Osteocyte (in vitro differentiated cells): ENCODE measurements at regions not wholly inside any gene's neighbourhood (a gene's known extent, or its start where the extent isn't known, plus 50 kb on each side); places are given as distances from the start of the nearest gene placed in this dataset.

Experiments used
- DNase-seq: peaks from one replicate; pipeline ENCODE4 v3.0.0; 2021; ENCODE audit warnings: mixed read lengths; ENCODE audit not compliant: unreplicated experiment; ENCODE audit errors: extremely low spot score
- H3K27ac Mint-ChIP-seq: one replicate; pipeline ENCODE4 v1.8.0; 2021; ENCODE audit warnings: mild to moderate bottlenecking, mixed read lengths; ENCODE audit not compliant: unreplicated experiment
- H3K27me3 Mint-ChIP-seq: one replicate; pipeline ENCODE4 v1.8.0; 2021; ENCODE audit warnings: mixed read lengths; ENCODE audit not compliant: unreplicated experiment
- H3K36me3 Mint-ChIP-seq: one replicate; pipeline ENCODE4 v1.8.0; 2021; ENCODE audit warnings: mixed read lengths; ENCODE audit not compliant: unreplicated experiment
- H3K4me1 Mint-ChIP-seq: one replicate; pipeline ENCODE4 v1.8.0; 2021; ENCODE audit warnings: mixed read lengths; ENCODE audit not compliant: unreplicated experiment
- H3K4me3 Mint-ChIP-seq: one replicate; pipeline ENCODE4 v1.8.0; 2021; ENCODE audit warnings: mild to moderate bottlenecking, moderate library complexity, mixed read lengths; ENCODE audit not compliant: unreplicated experiment
- H3K9me3 Mint-ChIP-seq: one replicate; pipeline ENCODE4 v1.8.0; 2021; ENCODE audit warnings: mixed read lengths; ENCODE audit not compliant: unreplicated experiment
- TF ChIP-seq, protein P1 (sequence below): fragments of 200-600 bp; sonication (generic); IDR thresholded peaks from 2 replicates; pipeline ENCODE4 v1.5.0; 2021; ENCODE audit warnings: antibody characterized with exemption, mild to moderate bottlenecking, moderate library complexity

DNA sequence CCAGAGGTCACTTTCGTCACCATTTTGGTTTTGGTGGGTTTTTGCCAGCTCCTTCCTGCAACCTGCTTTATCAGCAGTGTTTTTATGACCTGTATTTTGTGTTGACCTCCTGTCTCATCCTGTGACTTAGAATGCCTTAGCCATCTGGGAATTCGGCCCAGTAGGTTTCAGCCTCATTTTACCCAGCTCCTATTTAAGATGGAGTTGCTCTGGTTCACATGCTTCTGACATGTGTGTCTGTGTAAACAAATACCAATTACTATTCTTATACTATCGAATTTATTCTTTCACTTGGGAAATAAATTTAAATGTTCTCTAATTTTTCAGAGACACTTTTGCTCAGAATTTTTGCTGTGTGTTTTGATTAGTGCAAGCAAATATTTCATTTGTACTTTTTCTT lies 1370.3 kb upstream of the MIR17HG start:
- Mint-ChIP-seq H3K4me3 (no peak overlapping the region), H3K4me1 (peaks cover 6% of the 10 kb centered on the region), H3K9me3 (no peaks in the 10 kb centered on the region), H3K27ac (no peak overlapping the region), H3K36me3 (no peaks in the 10 kb centered on the region), H3K27me3 (no peaks in the 10 kb centered on the region)
- no peak for DNase-seq
- TF ChIP-seq, protein P1, sequence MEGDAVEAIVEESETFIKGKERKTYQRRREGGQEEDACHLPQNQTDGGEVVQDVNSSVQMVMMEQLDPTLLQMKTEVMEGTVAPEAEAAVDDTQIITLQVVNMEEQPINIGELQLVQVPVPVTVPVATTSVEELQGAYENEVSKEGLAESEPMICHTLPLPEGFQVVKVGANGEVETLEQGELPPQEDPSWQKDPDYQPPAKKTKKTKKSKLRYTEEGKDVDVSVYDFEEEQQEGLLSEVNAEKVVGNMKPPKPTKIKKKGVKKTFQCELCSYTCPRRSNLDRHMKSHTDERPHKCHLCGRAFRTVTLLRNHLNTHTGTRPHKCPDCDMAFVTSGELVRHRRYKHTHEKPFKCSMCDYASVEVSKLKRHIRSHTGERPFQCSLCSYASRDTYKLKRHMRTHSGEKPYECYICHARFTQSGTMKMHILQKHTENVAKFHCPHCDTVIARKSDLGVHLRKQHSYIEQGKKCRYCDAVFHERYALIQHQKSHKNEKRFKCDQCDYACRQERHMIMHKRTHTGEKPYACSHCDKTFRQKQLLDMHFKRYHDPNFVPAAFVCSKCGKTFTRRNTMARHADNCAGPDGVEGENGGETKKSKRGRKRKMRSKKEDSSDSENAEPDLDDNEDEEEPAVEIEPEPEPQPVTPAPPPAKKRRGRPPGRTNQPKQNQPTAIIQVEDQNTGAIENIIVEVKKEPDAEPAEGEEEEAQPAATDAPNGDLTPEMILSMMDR: no peak

DNA sequence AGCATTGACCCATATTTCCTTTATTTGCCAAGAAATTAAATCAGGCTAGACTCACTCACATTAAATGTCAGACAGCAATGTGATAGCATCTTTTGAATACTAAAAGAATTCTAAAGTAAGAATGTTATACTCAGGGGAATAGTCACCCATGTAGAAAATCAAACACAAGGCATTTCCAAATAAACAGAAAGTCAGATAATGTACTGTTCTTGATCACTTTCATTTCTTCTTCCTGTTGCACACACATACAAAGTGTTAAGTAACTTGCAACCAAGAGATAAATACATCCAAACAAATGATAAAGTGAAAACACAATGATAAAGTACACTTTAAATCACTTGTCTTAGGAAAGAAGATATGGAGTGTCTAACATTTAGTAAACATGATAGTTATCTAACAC lies 1366.6 kb upstream of the MIR17HG start:
- TF ChIP-seq, protein P1: no peak
- Mint-ChIP-seq H3K36me3 (no peaks in the 10 kb centered on the region), H3K4me3 (no peak overlapping the region), H3K4me1 (peaks cover 20% of the 10 kb centered on the region), H3K27me3 (no peaks in the 10 kb centered on the region), H3K9me3 (no peaks in the 10 kb centered on the region), H3K27ac (no peak overlapping the region)
- DNase-seq: no peak

DNA sequence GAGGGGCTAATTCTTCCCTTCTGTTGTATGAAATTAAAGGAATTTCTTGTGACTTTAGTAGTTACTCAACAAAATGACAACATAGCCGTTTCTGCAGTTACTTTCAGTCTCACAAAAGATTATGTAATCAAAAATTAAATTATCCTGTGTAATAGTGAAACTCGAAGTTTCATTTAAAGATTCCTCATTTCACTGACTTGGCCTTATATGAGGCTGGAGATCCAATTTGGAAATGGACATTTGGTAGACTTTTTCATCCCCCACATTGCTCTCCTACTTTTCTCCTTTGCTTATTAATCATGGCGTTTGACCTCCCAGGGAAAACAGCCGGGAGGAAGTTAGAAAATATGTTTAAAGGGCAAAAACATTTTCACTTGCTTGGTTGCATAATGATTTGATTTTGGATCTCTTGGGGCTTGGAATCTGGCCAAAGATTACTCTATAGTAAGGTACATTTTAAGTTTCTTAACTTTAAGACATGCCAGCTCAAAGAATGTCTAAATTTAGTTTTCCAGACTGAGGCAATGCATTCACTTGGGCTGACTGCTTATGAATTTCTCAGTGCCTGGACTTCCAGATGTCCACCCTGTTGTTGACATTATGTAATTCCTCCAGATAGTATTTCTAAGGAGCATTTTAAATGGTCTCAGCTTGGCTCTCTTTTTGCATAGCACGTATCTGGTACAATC lies 1364.9 kb upstream of the MIR17HG start:
- Mint-ChIP-seq H3K4me1 (peaks cover 28% of the 10 kb centered on the region), H3K27me3 (no peaks in the 10 kb centered on the region), H3K9me3 (no peaks in the 10 kb centered on the region), H3K27ac (peak overlapping the region; percentile 86), H3K36me3 (no peaks in the 10 kb centered on the region), H3K4me3 (peak overlapping the region; percentile 37)
- DNase-seq: no peak
- TF ChIP-seq, protein P1: no peak

DNA sequence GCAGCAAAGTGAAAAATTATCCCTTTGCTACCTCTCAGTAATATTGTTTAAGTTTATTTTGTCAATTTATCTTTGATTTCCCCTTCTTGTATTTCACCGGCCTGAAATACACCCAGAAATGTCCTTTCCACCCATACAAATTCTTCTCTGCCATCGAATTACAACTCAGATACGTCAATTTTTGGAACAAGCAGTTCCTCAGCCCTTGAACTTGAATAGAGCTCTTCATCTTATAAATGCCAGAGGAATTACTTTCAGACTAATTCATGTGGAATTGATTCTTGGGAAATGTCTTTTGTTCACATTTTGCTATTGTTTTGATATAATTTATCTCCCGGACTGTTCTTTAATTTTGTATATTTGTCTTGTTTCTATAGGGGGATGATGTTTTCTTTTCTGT lies 1359.3 kb upstream of the MIR17HG start:
- Mint-ChIP-seq H3K4me1 (peaks cover 22% of the 10 kb centered on the region), H3K27me3 (no peaks in the 10 kb centered on the region), H3K27ac (no peak overlapping the region), H3K36me3 (no peaks in the 10 kb centered on the region), H3K9me3 (no peaks in the 10 kb centered on the region), H3K4me3 (no peak overlapping the region)
- TF ChIP-seq, protein P1: no peak
- no peak for DNase-seq

DNA sequence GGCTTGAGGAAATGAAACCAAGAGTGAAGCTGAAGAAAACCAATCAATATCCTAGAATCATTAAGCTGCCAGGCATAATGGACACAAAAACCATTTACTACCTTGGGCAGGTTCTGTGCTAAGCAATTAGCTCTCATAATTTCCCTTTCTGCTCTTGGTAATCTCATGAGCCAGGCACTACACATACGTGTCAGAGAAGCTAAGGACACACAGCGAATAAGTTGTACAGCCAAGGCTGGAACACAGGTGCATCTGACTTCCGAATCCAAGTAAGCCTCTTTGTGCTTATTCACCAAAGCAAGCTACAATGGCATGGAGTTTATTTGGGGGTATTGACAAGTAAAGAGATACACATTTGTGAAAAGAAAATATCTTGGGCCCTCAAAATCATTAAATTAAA lies 1343.9 kb upstream of the MIR17HG start:
- H3K27me3 Mint-ChIP-seq: no peaks in the 10 kb centered on the region
- no peak for DNase-seq
- H3K27ac Mint-ChIP-seq: no peak overlapping the region
- TF ChIP-seq, protein P1: no peak
- H3K9me3 Mint-ChIP-seq: peaks cover 10% of the 10 kb centered on the region
- no peaks in the 10 kb centered on the region for H3K36me3 Mint-ChIP-seq
- no peaks in the 10 kb centered on the region for H3K4me1 Mint-ChIP-seq
- H3K4me3 Mint-ChIP-seq: no peak overlapping the region
